ENCODE measurements at regions not wholly inside any gene's neighbourhood (a gene's known extent, or its start where the extent isn't known, plus 50 kb on each side); places are given as distances from the start of the nearest gene placed in this dataset.

- no peak overlapping the region for H3K4me3 ChIP-seq
- no peak overlapping the region for H3K27ac ChIP-seq
- no peaks in the 10 kb centered on the region for H3K27me3 ChIP-seq
- intact Hi-C loops (cut with DNase I) = no loop called here
- no peak for DNase-seq
- no peak overlapping the region for H3K9ac ChIP-seq (ENCODE audit: low read depth in 2 of 2, low read length in 2 of 2)
- no peaks in the 10 kb centered on the region for H3K9me3 ChIP-seq
- no peak for TF ChIP-seq CTCF (IDR thresholded peaks at IDR 0.05)
- peaks cover 20% of the 10 kb centered on the region for H3K4me1 ChIP-seq
- no peaks in the 10 kb centered on the region for H3K36me3 ChIP-seq
Observed at GRCh38 chr9:129457325-129457779, 163.5 kb downstream of the C9orf50 start.

DNA sequence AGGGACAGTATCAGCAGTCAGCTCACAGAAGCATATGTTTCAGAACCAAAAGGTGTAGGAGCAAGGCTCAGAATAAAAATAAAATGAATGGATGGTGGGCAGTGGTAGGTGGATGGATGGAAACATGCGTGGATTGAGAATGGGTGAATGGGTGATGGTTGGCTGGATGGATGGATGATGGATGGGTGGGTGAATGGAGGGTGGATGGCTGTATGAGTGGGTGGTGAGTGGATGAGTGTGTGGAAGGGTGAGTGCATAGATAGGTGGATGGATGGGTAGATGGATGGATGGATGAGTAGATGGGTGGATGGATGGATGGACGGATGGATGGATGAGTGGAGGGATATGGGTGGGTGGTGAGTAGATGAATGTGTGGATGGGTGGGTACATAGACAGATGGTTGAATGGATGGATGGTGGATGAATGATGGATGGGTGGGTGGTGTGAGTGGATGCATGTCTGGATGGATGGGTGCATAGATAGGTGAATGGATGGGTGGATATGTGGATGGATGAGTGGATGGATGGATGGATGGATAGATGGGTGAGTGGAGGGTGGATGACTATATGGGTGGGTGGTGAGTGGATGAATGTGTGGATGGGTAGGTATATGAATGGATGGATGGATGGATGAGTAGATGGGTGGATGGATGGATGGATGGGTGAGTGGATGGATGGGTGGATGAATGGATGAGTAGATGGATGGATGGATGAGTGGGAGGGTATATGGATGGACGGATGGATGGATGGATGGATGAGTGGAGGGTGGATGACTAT, 164.2 kb downstream of the C9orf50 start:
- Histone ChIP-seq H3K9me3 (no peaks in the 10 kb centered on the region), H3K9ac (ENCODE audit: low read depth in 2 of 2, low read length in 2 of 2) (no peak overlapping the region), H3K36me3 (no peaks in the 10 kb centered on the region), H3K27ac (no peak overlapping the region), H3K27me3 (no peaks in the 10 kb centered on the region), H3K4me1 (peaks cover 20% of the 10 kb centered on the region), H3K4me3 (no peak overlapping the region)
- intact Hi-C loops (cut with DNase I) = no loop called here
- no peak for TF ChIP-seq CTCF (IDR thresholded peaks at IDR 0.05)
- DNase-seq = no peak

DNA sequence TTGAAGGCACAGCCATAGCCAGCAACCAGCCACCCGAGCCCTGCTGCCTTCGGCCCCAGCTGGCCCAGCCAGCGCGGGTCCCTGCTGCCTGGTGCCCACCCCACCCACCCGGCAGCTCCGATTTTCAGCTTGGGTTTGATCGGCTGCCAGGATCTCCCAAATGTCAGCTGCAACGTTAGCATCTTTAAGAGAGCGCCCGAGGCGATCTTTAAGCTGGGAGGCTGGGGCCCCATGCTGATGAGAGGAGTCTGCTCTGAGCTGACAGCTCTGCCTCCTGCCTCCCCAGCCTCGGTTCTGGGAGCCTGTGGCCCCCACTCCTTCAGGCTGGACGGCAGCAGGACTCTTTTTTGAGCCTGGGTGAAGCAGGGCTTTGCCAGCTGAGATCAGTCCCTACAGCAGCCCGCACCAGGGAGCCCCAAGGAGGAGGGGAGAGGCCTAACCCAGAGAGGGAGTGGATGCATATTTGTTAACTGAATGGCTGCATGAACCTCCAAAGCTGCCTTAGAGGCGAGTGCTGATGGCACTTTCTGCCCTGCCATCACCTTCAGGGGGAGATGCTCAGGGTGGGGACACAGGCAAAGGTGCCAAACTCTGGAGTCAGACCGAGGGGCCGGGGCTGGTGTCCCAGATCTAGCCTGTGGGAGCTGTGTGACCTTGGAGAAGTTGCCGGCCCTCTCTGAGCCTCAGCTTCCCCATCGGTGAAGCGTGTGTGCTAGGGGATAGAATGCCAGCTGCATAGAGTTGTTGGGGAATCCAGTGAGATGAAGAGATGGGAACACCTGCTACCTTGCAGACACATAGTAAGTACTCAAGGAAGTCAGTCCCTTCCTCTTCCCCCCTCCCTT, 165.5 kb downstream of the C9orf50 start:
- no peak for TF ChIP-seq CTCF (IDR thresholded peaks at IDR 0.05)
- intact Hi-C loops (cut with DNase I) = no loop called here
- no peak overlapping the region for H3K9ac ChIP-seq (ENCODE audit: low read depth in 2 of 2, low read length in 2 of 2)
- H3K27me3 ChIP-seq = no peaks in the 10 kb centered on the region
- H3K4me3 ChIP-seq = no peak overlapping the region
- H3K4me1 ChIP-seq = peaks cover 13% of the 10 kb centered on the region
- H3K9me3 ChIP-seq = no peaks in the 10 kb centered on the region
- no peak overlapping the region for H3K27ac ChIP-seq
- no peaks in the 10 kb centered on the region for H3K36me3 ChIP-seq
- no peak for DNase-seq

GRCh38 chr9:129454467-129455067, 166.3 kb downstream of the C9orf50 start:
- H3K27me3 ChIP-seq = no peaks in the 10 kb centered on the region
- H3K9me3 ChIP-seq = no peaks in the 10 kb centered on the region
- H3K36me3 ChIP-seq = no peaks in the 10 kb centered on the region
- intact Hi-C loops (cut with DNase I) = no loop called here
- TF ChIP-seq CTCF (IDR thresholded peaks at IDR 0.05) = no peak
- H3K9ac ChIP-seq (ENCODE audit: low read depth in 2 of 2, low read length in 2 of 2) = no peak overlapping the region
- no peak overlapping the region for H3K27ac ChIP-seq
- H3K4me1 ChIP-seq = peaks cover 7% of the 10 kb centered on the region
- no peak for DNase-seq
- H3K4me3 ChIP-seq = no peak overlapping the region

DNA sequence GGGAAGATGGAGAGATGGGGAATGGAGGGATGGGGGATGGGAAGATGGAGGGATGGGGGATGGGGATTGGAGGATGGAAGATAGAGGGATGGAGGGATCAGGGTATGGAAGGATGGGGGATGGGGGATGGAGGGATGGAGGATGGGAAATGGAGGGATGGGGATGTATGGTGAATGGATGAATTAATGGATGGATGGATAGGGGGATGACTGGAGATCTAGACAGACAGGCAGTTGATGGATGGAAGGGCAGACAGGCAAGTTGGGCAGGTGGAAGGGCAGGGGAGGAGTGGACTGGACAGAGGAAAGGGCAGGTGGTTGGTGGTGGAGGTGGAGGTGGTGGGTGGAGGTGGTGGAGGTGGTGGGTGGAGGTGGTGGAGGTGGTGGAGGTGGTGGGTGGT, 167.2 kb downstream of the C9orf50 start:
- no peaks in the 10 kb centered on the region for H3K36me3 ChIP-seq
- H3K9me3 ChIP-seq = no peaks in the 10 kb centered on the region
- intact Hi-C loops (cut with DNase I) = no loop called here
- no peak overlapping the region for H3K27ac ChIP-seq
- no peak for TF ChIP-seq CTCF (IDR thresholded peaks at IDR 0.05)
- H3K9ac ChIP-seq (ENCODE audit: low read depth in 2 of 2, low read length in 2 of 2) = no peak overlapping the region
- no peaks in the 10 kb centered on the region for H3K4me1 ChIP-seq
- no peak overlapping the region for H3K4me3 ChIP-seq
- no peaks in the 10 kb centered on the region for H3K27me3 ChIP-seq
- no peak for DNase-seq

All from colonic mucosa (tissue), 4 donors.